Astrocyte (in vitro differentiated cells and primary cell): ENCODE measurements at regions not wholly inside any gene's neighbourhood (a gene's known extent, or its start where the extent isn't known, plus 50 kb on each side); places are given as distances from the start of the nearest gene placed in this dataset.

ENCODE experiments used
- DNase-seq: peaks from one replicate; pipeline ENCODE4 v3.0.0-alpha.2; 2010; ENCODE audit warnings: low read depth
- FAIRE-seq: peaks from 2 replicates; lab custom pipeline; 2011; peaks lifted over from hg19 to GRCh38; lab: Jason Lieb, UNC
- H2AFZ ChIP-seq: 2 replicates; pipeline ENCODE4 v1.6.0; 2012; ENCODE audit warnings: low read depth, low read length, inconsistent platforms
- H3K27ac ChIP-seq: 2 replicates; pipeline ENCODE4 v1.5.1; 2011; ENCODE audit warnings: low read depth, low read length, inconsistent platforms
- H3K27me3 ChIP-seq: 2 replicates; pipeline ENCODE4 v1.6.0; 2011; ENCODE audit warnings: low read length, inconsistent platforms; ENCODE audit not compliant: insufficient read depth
- H3K36me3 ChIP-seq: 2 replicates; pipeline ENCODE4 v1.5.1; 2011; ENCODE audit warnings: low read length, inconsistent platforms; ENCODE audit not compliant: insufficient read depth
- H3K4me1 ChIP-seq: 2 replicates; pipeline ENCODE4 v1.5.1; 2011; ENCODE audit warnings: low read length, inconsistent platforms; ENCODE audit not compliant: insufficient read depth
- H3K4me2 ChIP-seq: 2 replicates; pipeline ENCODE4 v1.6.0; 2012; ENCODE audit warnings: low read length, inconsistent platforms
- H3K4me3 ChIP-seq: 2 replicates; pipeline ENCODE4 v1.5.1; 2011; ENCODE audit warnings: low read depth, mild to moderate bottlenecking, low read length, inconsistent platforms; ENCODE audit not compliant: insufficient read depth
- H3K79me2 ChIP-seq: 2 replicates; pipeline ENCODE4 v1.6.0; 2012; ENCODE audit warnings: mild to moderate bottlenecking, low read length, inconsistent platforms; ENCODE audit not compliant: insufficient read depth
- H3K9ac ChIP-seq: 2 replicates; pipeline ENCODE4 v1.6.0; 2012; ENCODE audit warnings: mild to moderate bottlenecking, low read length, inconsistent platforms
- H3K9me3 ChIP-seq: 2 replicates; pipeline ENCODE4 v1.5.1; 2012; ENCODE audit warnings: low read depth, mild to moderate bottlenecking, low read length, inconsistent platforms; ENCODE audit not compliant: insufficient read depth
- H4K20me1 ChIP-seq: 2 replicates; pipeline ENCODE4 v1.6.0; 2012; ENCODE audit warnings: low read length, inconsistent platforms; ENCODE audit not compliant: insufficient read depth
- H3K27ac Mint-ChIP-seq: one replicate; pipeline ENCODE4 v1.8.0; 2021; ENCODE audit warnings: mild to moderate bottlenecking, mixed read lengths; ENCODE audit not compliant: unreplicated experiment
- H3K27me3 Mint-ChIP-seq: one replicate; pipeline ENCODE4 v1.8.0; 2021; ENCODE audit warnings: low read depth, mixed read lengths; ENCODE audit not compliant: unreplicated experiment
- H3K36me3 Mint-ChIP-seq: one replicate; pipeline ENCODE4 v1.8.0; 2021; ENCODE audit warnings: low read depth, mixed read lengths; ENCODE audit not compliant: unreplicated experiment
- H3K4me1 Mint-ChIP-seq: one replicate; pipeline ENCODE4 v1.8.0; 2021; ENCODE audit warnings: low read depth, mixed read lengths; ENCODE audit not compliant: unreplicated experiment
- H3K4me3 Mint-ChIP-seq: one replicate; pipeline ENCODE4 v1.8.0; 2021; ENCODE audit warnings: mild to moderate bottlenecking, moderate library complexity, mixed read lengths; ENCODE audit not compliant: unreplicated experiment
- H3K9me3 Mint-ChIP-seq: one replicate; pipeline ENCODE4 v1.8.0; 2021; ENCODE audit warnings: mild to moderate bottlenecking, mixed read lengths; ENCODE audit not compliant: unreplicated experiment
- CTCF ChIP-seq: IDR thresholded peaks from 2 replicates; pipeline ENCODE4 v1.5.1; 2011; ENCODE audit warnings: low read depth, mild to moderate bottlenecking, inconsistent platforms, low read length, moderate library complexity; ENCODE audit not compliant: insufficient read depth
- EZH2 ChIP-seq: IDR thresholded peaks from 2 replicates; pipeline ENCODE4 v1.6.1; 2012; ENCODE audit warnings: mild to moderate bottlenecking, low read length, inconsistent platforms; ENCODE audit not compliant: insufficient read depth

- Mint-ChIP-seq H3K9me3 (peaks cover 11% of the 10 kb centered on the region), H3K4me3 (no peak overlapping the region), H3K4me1 (peaks cover 5% of the 10 kb centered on the region), H3K27me3 (no peaks in the 10 kb centered on the region), H3K27ac (no peak overlapping the region), H3K36me3 (peaks cover 3% of the 10 kb centered on the region)
- H3K9ac ChIP-seq: no peak overlapping the region
- DNase-seq: no peak
- H3K36me3 ChIP-seq: no peaks in the 10 kb centered on the region
- no peaks in the 10 kb centered on the region for H3K27me3 ChIP-seq
- H3K9me3 ChIP-seq: no peaks in the 10 kb centered on the region
- no peak for FAIRE-seq
- TF ChIP-seq CTCF: no peak
- TF ChIP-seq EZH2: no peak
- no peak overlapping the region for H3K27ac ChIP-seq
- no peaks in the 10 kb centered on the region for H3K4me1 ChIP-seq
- no peaks in the 10 kb centered on the region for H4K20me1 ChIP-seq
- no peaks in the 10 kb centered on the region for H3K79me2 ChIP-seq
- H3K4me2 ChIP-seq: no peak overlapping the region
- no peak overlapping the region for H2AFZ ChIP-seq
- H3K4me3 ChIP-seq: no peak overlapping the region
Observed at GRCh38 chr5:14017904-14018303, 73.4 kb upstream of the DNAH5 start.

- Histone ChIP-seq H3K4me2 (no peak overlapping the region), H2AFZ (no peak overlapping the region), H3K4me1 (no peaks in the 10 kb centered on the region), H3K9me3 (no peaks in the 10 kb centered on the region), H3K36me3 (no peaks in the 10 kb centered on the region), H3K79me2 (no peaks in the 10 kb centered on the region), H4K20me1 (no peaks in the 10 kb centered on the region), H3K27ac (no peak overlapping the region), H3K27me3 (no peaks in the 10 kb centered on the region), H3K9ac (no peak overlapping the region), H3K4me3 (no peak overlapping the region)
- Mint-ChIP-seq H3K27ac (no peak overlapping the region), H3K9me3 (peaks cover 11% of the 10 kb centered on the region), H3K4me1 (peaks cover 12% of the 10 kb centered on the region), H3K27me3 (no peaks in the 10 kb centered on the region), H3K36me3 (peaks cover 3% of the 10 kb centered on the region), H3K4me3 (no peak overlapping the region)
- no peak for FAIRE-seq
- DNase-seq: no peak
- TF ChIP-seq CTCF: no peak
- no peak for TF ChIP-seq EZH2
Observed at GRCh38 chr5:14016549-14016948, 72.1 kb upstream of the DNAH5 start.

GRCh38 chr5:14011089-14012020 lies 66.9 kb upstream of the DNAH5 start:
- H3K36me3 Mint-ChIP-seq: peaks cover 2% of the 10 kb centered on the region

More at GRCh38 chr5:14011089-14012020, 66.9 kb upstream of the DNAH5 start:
- DNase-seq (peak; percentile 72), FAIRE-seq (no peak)
- H3K27ac Mint-ChIP-seq: peak overlapping the region; percentile 96
- no peaks in the 10 kb centered on the region for H3K27me3 Mint-ChIP-seq
- H2AFZ ChIP-seq: peak overlapping the region; percentile 99
- TF ChIP-seq EZH2: no peak
- TF ChIP-seq CTCF: no peak
- H3K27me3 ChIP-seq: no peaks in the 10 kb centered on the region
- H3K9ac ChIP-seq: peak overlapping the region; percentile 92
- no peaks in the 10 kb centered on the region for H3K79me2 ChIP-seq
- H3K9me3 ChIP-seq: no peaks in the 10 kb centered on the region
- peak overlapping the region; percentile 96 for H3K4me3 ChIP-seq
- H3K27ac ChIP-seq: peak overlapping the region; percentile 75
- H3K9me3 Mint-ChIP-seq: no peaks in the 10 kb centered on the region
- peak overlapping the region; percentile 100 for H3K4me2 ChIP-seq
- no peaks in the 10 kb centered on the region for H3K36me3 ChIP-seq
- no peaks in the 10 kb centered on the region for H4K20me1 ChIP-seq
- H3K4me3 Mint-ChIP-seq: peak overlapping the region; percentile 90
- H3K4me1 ChIP-seq: peaks cover 5% of the 10 kb centered on the region
- H3K4me1 Mint-ChIP-seq: peaks cover 20% of the 10 kb centered on the region
